Sigmoid colon (tissue), 4 donors: ENCODE measurements at regions not wholly inside any gene's neighbourhood (a gene's known extent, or its start where the extent isn't known, plus 50 kb on each side); places are given as distances from the start of the nearest gene placed in this dataset.

Experiments used
- EP300 ChIP-seq, 4 donors: sonication (generic); formaldehyde crosslinking; IDR thresholded peaks; one replicate each; pipeline ENCODE4 v1.6.1; 2017; ENCODE audit warnings: antibody characterized with exemption in 4 of 4
- POLR2A ChIP-seq, 2 donors: fragments of 450-650 bp; IDR thresholded peaks; one replicate each; pipeline ENCODE4 v1.6.1; 2016; ENCODE audit warnings: antibody characterized with exemption in 2 of 2, mild to moderate bottlenecking in 2 of 2, moderate library complexity in 2 of 2
- POLR2AphosphoS5 ChIP-seq, 4 donors: sonication (generic); formaldehyde crosslinking; IDR thresholded peaks; one replicate each; pipeline ENCODE4 v1.6.1; 2017; ENCODE audit warnings: antibody characterized with exemption in 4 of 4
- TF ChIP-seq, protein P1 (sequence below), 4 experiments: fragments of 450-650 bp in 3 of 4; fragments of 200-600 bp in 1 of 4; IDR thresholded peaks; one replicate each; pipeline ENCODE4 v1.5.1; 2016 to 2019; ENCODE audit warnings: antibody characterized with exemption in 4 of 4, mild to moderate bottlenecking in 3 of 4, moderate library complexity in 2 of 4

DNA sequence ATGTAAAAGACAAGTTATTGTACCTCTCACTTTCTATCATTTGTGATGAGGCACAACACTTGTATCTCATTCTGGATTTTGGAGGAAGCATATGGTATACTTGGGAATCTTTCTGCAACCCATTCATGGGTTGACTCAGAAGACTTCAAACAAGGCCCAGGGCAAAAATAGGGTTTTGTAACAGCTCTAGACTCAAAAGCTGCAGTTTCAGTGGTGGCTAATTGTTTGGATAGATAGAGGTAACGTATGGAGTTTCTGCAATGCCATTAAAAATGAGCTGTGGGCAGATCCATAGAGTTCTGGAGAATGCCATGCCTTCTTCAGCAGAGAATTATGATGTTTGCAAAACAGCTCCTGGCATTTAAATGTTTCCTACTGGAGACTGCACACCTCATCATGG lies 279.6 kb upstream of the VLDLR start:
- TF ChIP-seq, protein P1, sequence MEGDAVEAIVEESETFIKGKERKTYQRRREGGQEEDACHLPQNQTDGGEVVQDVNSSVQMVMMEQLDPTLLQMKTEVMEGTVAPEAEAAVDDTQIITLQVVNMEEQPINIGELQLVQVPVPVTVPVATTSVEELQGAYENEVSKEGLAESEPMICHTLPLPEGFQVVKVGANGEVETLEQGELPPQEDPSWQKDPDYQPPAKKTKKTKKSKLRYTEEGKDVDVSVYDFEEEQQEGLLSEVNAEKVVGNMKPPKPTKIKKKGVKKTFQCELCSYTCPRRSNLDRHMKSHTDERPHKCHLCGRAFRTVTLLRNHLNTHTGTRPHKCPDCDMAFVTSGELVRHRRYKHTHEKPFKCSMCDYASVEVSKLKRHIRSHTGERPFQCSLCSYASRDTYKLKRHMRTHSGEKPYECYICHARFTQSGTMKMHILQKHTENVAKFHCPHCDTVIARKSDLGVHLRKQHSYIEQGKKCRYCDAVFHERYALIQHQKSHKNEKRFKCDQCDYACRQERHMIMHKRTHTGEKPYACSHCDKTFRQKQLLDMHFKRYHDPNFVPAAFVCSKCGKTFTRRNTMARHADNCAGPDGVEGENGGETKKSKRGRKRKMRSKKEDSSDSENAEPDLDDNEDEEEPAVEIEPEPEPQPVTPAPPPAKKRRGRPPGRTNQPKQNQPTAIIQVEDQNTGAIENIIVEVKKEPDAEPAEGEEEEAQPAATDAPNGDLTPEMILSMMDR (IDR thresholded peaks at IDR 0.05): no peak
- TF ChIP-seq EP300 (IDR thresholded peaks at IDR 0.05): no peak
- TF ChIP-seq POLR2A (IDR thresholded peaks at IDR 0.05): no peak
- TF ChIP-seq POLR2AphosphoS5 (IDR thresholded peaks at IDR 0.05): no peak
